HL-60 (cell line): ENCODE measurements at regions not wholly inside any gene's neighbourhood (a gene's known extent, or its start where the extent isn't known, plus 50 kb on each side); places are given as distances from the start of the nearest gene placed in this dataset.

ENCODE experiments used
- DNase-seq, 2 experiments: peaks; one replicate each; pipeline ENCODE4 v3.0.0-alpha.2; 2010 to 2020; ENCODE audit warnings: low read depth in 1 of 2, low spot score in 1 of 2
- H3K27ac ChIP-seq: fragments of 250-450 bp; sonication (Bioruptor Pico); replicated peaks from 2 replicates; pipeline ENCODE4 v1.5.1; 2020; ENCODE audit warnings: mild to moderate bottlenecking, moderate library complexity
- H3K27me3 ChIP-seq: fragments of 250-450 bp; sonication (Bioruptor Pico); 2 replicates; pipeline ENCODE4 v1.5.1; 2021; ENCODE audit warnings: mild to moderate bottlenecking, moderate library complexity; ENCODE audit not compliant: insufficient read depth, poor library complexity, severe bottlenecking
- H3K4me3 ChIP-seq: replicated peaks from 2 replicates; pipeline ENCODE4 v1.5.1; 2011; ENCODE audit warnings: mild to moderate bottlenecking, control low read depth, low read length; ENCODE audit not compliant: insufficient read depth
- GABPA ChIP-seq: IDR thresholded peaks from 2 replicates; pipeline ENCODE4 v1.6.1; 2012; ENCODE audit warnings: low read depth
- POLR2AphosphoS5 ChIP-seq: IDR thresholded peaks from 2 replicates; pipeline ENCODE4 v1.6.1; 2012; ENCODE audit warnings: low read depth
- SPI1 ChIP-seq: IDR thresholded peaks from 2 replicates; pipeline ENCODE4 v1.6.1; 2012; ENCODE audit warnings: low read depth, mild to moderate bottlenecking, borderline replicate concordance
- TF ChIP-seq, protein P1 (sequence below): IDR thresholded peaks from one replicate; pipeline ENCODE4 v1.5.1; 2011; ENCODE audit warnings: low read length, control low read depth, inconsistent platforms; ENCODE audit not compliant: insufficient read depth
- TF ChIP-seq, protein P2 (sequence below): IDR thresholded peaks from 2 replicates; pipeline ENCODE4 v1.6.1; 2012; ENCODE audit warnings: low read depth; ENCODE audit not compliant: insufficient replicate concordance

DNA sequence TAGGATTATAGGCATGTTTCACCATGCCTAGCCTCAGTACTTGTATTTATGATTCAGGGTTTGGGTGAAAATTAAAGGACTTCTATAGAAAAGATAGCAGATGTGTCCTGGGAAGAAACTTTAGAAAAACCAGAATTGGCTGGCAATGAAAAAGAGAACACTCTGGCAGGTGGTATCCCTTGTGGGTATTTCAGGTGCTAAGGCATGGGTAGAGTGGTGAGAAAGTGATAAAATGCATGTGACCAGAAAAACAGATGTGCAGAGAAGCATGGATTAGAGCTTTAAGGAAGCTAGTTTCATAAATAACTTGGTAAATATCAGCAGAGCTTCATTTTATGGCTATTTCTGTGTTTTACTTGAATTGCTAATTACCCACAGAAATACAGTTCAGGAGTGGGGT lies 622.2 kb downstream of the DOK5 start:
- Histone ChIP-seq H3K27ac (no peak overlapping the region), H3K4me3 (no peak overlapping the region), H3K27me3 (no peaks in the 10 kb centered on the region)
- no peak for DNase-seq
- TF ChIP-seq SPI1 (no peak), GABPA (no peak), POLR2AphosphoS5 (no peak)
- TF ChIP-seq, protein P1, sequence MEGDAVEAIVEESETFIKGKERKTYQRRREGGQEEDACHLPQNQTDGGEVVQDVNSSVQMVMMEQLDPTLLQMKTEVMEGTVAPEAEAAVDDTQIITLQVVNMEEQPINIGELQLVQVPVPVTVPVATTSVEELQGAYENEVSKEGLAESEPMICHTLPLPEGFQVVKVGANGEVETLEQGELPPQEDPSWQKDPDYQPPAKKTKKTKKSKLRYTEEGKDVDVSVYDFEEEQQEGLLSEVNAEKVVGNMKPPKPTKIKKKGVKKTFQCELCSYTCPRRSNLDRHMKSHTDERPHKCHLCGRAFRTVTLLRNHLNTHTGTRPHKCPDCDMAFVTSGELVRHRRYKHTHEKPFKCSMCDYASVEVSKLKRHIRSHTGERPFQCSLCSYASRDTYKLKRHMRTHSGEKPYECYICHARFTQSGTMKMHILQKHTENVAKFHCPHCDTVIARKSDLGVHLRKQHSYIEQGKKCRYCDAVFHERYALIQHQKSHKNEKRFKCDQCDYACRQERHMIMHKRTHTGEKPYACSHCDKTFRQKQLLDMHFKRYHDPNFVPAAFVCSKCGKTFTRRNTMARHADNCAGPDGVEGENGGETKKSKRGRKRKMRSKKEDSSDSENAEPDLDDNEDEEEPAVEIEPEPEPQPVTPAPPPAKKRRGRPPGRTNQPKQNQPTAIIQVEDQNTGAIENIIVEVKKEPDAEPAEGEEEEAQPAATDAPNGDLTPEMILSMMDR, result no peak
- TF ChIP-seq, protein P2, sequence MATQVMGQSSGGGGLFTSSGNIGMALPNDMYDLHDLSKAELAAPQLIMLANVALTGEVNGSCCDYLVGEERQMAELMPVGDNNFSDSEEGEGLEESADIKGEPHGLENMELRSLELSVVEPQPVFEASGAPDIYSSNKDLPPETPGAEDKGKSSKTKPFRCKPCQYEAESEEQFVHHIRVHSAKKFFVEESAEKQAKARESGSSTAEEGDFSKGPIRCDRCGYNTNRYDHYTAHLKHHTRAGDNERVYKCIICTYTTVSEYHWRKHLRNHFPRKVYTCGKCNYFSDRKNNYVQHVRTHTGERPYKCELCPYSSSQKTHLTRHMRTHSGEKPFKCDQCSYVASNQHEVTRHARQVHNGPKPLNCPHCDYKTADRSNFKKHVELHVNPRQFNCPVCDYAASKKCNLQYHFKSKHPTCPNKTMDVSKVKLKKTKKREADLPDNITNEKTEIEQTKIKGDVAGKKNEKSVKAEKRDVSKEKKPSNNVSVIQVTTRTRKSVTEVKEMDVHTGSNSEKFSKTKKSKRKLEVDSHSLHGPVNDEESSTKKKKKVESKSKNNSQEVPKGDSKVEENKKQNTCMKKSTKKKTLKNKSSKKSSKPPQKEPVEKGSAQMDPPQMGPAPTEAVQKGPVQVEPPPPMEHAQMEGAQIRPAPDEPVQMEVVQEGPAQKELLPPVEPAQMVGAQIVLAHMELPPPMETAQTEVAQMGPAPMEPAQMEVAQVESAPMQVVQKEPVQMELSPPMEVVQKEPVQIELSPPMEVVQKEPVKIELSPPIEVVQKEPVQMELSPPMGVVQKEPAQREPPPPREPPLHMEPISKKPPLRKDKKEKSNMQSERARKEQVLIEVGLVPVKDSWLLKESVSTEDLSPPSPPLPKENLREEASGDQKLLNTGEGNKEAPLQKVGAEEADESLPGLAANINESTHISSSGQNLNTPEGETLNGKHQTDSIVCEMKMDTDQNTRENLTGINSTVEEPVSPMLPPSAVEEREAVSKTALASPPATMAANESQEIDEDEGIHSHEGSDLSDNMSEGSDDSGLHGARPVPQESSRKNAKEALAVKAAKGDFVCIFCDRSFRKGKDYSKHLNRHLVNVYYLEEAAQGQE, result no peak

DNA sequence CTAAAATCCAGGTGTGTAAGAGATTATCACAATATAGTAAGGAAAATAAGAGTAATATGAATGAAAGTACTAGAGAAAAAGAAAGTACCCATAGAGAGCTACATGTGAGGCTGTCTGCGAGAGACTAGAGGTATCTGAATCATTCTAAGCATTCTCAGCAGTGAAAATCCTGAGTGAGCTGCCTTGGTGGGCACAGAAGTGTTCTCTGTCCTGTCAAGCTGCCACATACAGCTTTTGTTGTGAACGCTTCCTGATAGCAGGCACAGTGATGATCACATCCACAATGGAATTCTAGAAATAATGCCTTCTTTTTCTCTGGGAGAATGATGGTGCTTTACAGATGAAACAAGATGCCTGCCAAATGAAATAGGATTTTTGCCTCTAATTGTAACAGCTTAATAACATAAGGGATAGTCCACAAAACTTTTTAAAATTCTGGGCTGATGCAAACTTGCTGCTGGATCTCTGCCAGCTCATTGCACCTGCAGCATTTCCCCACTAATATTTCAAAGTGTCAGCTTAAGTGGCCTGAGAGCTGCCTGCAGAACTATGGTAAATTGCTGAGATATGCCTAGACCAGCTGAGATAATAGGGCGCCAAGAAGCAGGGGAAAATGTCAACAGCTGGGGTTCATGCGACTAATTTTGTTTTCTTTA lies 620.5 kb downstream of the DOK5 start:
- TF ChIP-seq GABPA, result no peak
- TF ChIP-seq SPI1, result no peak
- no peak for TF ChIP-seq POLR2AphosphoS5
- TF ChIP-seq, protein P1, result no peak
- TF ChIP-seq, protein P2, result no peak
- Histone ChIP-seq H3K27me3 (no peaks in the 10 kb centered on the region), H3K27ac (no peak overlapping the region), H3K4me3 (no peak overlapping the region)
- no peak for DNase-seq

DNA sequence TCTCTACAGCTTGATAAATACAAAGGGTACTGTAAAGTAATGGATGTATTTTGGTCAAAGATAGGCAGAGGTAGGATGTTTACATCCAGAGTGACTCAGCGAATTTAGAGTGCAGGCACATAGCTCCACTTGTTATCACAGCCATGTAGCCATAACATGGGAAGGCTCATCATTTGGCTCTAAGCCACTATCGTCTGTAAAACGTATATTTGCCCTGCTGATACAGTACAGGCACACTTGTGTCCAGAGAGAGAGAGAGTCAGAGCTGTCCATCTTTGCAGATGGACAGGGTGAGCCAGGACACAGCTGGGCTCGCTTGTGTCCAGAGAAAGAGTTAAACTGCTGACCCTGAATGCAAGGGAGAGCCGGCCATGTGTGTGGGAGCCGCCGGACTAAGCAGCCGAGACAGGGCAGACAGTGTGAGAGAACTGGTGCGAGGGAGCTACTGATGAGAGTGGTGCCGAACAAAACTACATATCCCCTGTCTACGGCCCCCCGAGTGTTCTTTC lies 619.0 kb downstream of the DOK5 start:
- TF ChIP-seq, protein P2, result no peak
- TF ChIP-seq, protein P1, result no peak
- TF ChIP-seq POLR2AphosphoS5 (no peak), SPI1 (no peak), GABPA (no peak)
- DNase-seq, result no peak

More for the DNA sequence above, 619.0 kb downstream of the DOK5 start:
- H3K27me3 ChIP-seq, result no peaks in the 10 kb centered on the region
- H3K27ac ChIP-seq, result no peak overlapping the region
- no peak overlapping the region for H3K4me3 ChIP-seq
